ENCODE measurements at regions not wholly inside any gene's neighbourhood (a gene's known extent, or its start where the extent isn't known, plus 50 kb on each side); places are given as distances from the start of the nearest gene placed in this dataset.

- no peak for TF ChIP-seq CTCF (IDR thresholded peaks at IDR 0.05)
Observed at GRCh38 chr6:27176096-27176495, 71.4 kb upstream of the PRSS16 start.

GRCh38 chr6:27176523-27177484, 70.7 kb upstream of the PRSS16 start:
- H3K79me2 ChIP-seq, result no peaks in the 10 kb centered on the region
- peak overlapping the region; percentile 100 for H3K4me2 ChIP-seq (ENCODE audit: low read length)
- H3K36me3 ChIP-seq (ENCODE audit: control insufficient read depth, insufficient read depth, low read length), result no peaks in the 10 kb centered on the region
- no peaks in the 10 kb centered on the region for H3K4me1 ChIP-seq
- peak overlapping the region; percentile 100 for H3K4me3 ChIP-seq (ENCODE audit: low read depth, low read length)
- H3K9me3 ChIP-seq (ENCODE audit: control insufficient read depth, low read length), result no peaks in the 10 kb centered on the region
- no peaks in the 10 kb centered on the region for H3K27me3 ChIP-seq (ENCODE audit: control insufficient read depth, insufficient read depth, low read length)
- peak overlapping the region; percentile 81 for H3K27ac ChIP-seq
- H2AFZ ChIP-seq, result peak overlapping the region; percentile 99
- TF ChIP-seq CTCF (IDR thresholded peaks at IDR 0.05), result no peak
- no peak overlapping the region for H3K9ac ChIP-seq

More at GRCh38 chr6:27176096-27176495, 71.4 kb upstream of the PRSS16 start:
- Histone ChIP-seq H3K4me2 (ENCODE audit: low read length) (no peak overlapping the region), H2AFZ (no peak overlapping the region), H3K27ac (no peak overlapping the region), H3K4me1 (no peaks in the 10 kb centered on the region), H3K9me3 (ENCODE audit: control insufficient read depth, low read length) (no peaks in the 10 kb centered on the region), H3K79me2 (no peaks in the 10 kb centered on the region), H3K36me3 (ENCODE audit: control insufficient read depth, insufficient read depth, low read length) (no peaks in the 10 kb centered on the region), H3K4me3 (ENCODE audit: low read depth, low read length) (no peak overlapping the region), H3K27me3 (ENCODE audit: control insufficient read depth, insufficient read depth, low read length) (no peaks in the 10 kb centered on the region), H3K9ac (no peak overlapping the region)

- no peaks in the 10 kb centered on the region for H3K9me3 ChIP-seq (ENCODE audit: control insufficient read depth, low read length)
- no peaks in the 10 kb centered on the region for H3K79me2 ChIP-seq
- peak overlapping the region; percentile 99 for H2AFZ ChIP-seq
- no peaks in the 10 kb centered on the region for H3K4me1 ChIP-seq
- H3K27me3 ChIP-seq (ENCODE audit: control insufficient read depth, insufficient read depth, low read length), result no peaks in the 10 kb centered on the region
- peak overlapping the region; percentile 81 for H3K27ac ChIP-seq
- no peaks in the 10 kb centered on the region for H3K36me3 ChIP-seq (ENCODE audit: control insufficient read depth, insufficient read depth, low read length)
- H3K4me3 ChIP-seq (ENCODE audit: low read depth, low read length), result peak overlapping the region; percentile 100
- H3K4me2 ChIP-seq (ENCODE audit: low read length), result peak overlapping the region; percentile 100
- TF ChIP-seq CTCF (IDR thresholded peaks at IDR 0.05), result peak; percentile 71
- no peak overlapping the region for H3K9ac ChIP-seq
Observed at GRCh38 chr6:27177485-27178406, 69.8 kb upstream of the PRSS16 start.

- H3K9ac ChIP-seq, result no peak overlapping the region
- no peaks in the 10 kb centered on the region for H3K9me3 ChIP-seq (ENCODE audit: control insufficient read depth, low read length)
- TF ChIP-seq CTCF (IDR thresholded peaks at IDR 0.05), result no peak
- H3K4me1 ChIP-seq, result no peaks in the 10 kb centered on the region
- H3K27me3 ChIP-seq (ENCODE audit: control insufficient read depth, insufficient read depth, low read length), result no peaks in the 10 kb centered on the region
- peak overlapping the region; percentile 100 for H3K4me3 ChIP-seq (ENCODE audit: low read depth, low read length)
- no peaks in the 10 kb centered on the region for H3K36me3 ChIP-seq (ENCODE audit: control insufficient read depth, insufficient read depth, low read length)
- H2AFZ ChIP-seq, result peak overlapping the region; percentile 99
- H3K4me2 ChIP-seq (ENCODE audit: low read length), result peak overlapping the region; percentile 100
- H3K79me2 ChIP-seq, result no peaks in the 10 kb centered on the region
- H3K27ac ChIP-seq, result no peak overlapping the region
Observed at GRCh38 chr6:27178407-27178730, 69.1 kb upstream of the PRSS16 start.

Measured in parathyroid adenoma (tissue), 2 donors.